NAMALWA (cell line): ENCODE measurements at regions not wholly inside any gene's neighbourhood (a gene's known extent, or its start where the extent isn't known, plus 50 kb on each side); places are given as distances from the start of the nearest gene placed in this dataset.
A peak's percentile ranks its signal among the peaks of the same experiment; 100 is the strongest.

ENCODE experiments used
- DNase-seq: peaks from one replicate; pipeline ENCODE4 v3.0.0-alpha.2; 2015; ENCODE audit warnings: low spot score

DNA sequence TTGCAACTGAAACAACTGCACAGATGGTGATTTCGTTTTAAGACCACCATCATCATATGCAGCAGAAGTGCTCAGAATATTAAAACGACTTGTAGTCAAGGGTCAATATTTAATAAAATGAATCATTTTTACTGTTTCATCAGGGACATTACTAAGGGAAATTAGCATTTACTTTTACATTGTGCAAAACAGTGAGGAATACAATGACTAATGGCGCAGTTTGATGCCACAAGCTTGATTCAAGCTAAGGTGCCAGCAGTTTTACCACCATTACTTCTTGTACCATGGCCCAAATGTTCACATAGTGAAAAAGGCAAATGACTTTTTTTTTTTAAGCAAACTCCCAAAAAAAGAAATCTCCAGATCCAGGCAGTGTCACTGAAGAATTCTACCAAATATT, 277.4 kb upstream of the CHRNA7 start:
- no peak for DNase-seq

DNA sequence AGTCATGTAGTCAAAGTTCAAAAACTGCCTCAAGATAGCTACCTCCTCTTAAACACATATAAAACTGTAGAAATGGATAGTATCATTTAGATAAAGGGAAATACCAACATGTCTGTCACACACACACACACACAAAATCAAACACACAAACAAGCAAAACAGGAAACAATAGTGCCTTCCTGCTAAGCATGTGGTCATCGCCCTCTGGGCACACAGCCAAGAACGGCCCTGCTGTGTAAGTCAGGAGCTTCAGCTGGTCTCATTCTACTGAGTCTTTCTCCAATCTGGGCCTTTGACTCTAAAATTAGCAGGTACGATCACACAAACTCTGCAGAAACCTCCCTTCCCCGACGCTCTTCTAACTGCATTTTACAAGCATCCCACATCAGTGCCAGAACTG, 272.2 kb upstream of the CHRNA7 start:
- peak; percentile 52 for DNase-seq

- no peak for DNase-seq
Observed at GRCh38 chr15:31768055-31768454, 262.3 kb upstream of the CHRNA7 start.

- no peak for DNase-seq
Observed at GRCh38 chr15:31774045-31774444, 256.3 kb upstream of the CHRNA7 start.

DNA sequence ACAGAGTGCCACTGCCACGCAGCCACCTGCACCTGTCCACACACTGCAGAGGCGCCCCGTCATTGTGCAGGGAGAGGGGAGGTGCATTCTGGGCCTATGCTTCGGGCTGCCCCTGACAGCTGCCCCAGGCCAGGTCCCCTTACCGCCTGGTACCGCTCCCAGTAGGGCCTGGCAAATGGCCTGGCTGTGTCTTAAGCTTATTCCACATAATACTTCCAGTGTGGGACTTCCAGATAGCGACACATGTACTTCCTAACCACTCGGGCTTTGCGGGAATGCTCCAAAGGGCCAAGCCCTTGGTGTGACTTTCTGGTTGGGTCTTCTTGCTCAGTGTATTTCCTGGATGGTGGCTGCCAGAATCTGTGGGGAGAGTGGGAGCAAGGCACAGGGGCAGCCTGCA, 254.3 kb upstream of the CHRNA7 start:
- DNase-seq: no peak

- no peak for DNase-seq
Observed at GRCh38 chr15:31781261-31781660, 249.1 kb upstream of the CHRNA7 start.

GRCh38 chr15:31782016-31782783, 248.1 kb upstream of the CHRNA7 start:
- DNase-seq: no peak

DNA sequence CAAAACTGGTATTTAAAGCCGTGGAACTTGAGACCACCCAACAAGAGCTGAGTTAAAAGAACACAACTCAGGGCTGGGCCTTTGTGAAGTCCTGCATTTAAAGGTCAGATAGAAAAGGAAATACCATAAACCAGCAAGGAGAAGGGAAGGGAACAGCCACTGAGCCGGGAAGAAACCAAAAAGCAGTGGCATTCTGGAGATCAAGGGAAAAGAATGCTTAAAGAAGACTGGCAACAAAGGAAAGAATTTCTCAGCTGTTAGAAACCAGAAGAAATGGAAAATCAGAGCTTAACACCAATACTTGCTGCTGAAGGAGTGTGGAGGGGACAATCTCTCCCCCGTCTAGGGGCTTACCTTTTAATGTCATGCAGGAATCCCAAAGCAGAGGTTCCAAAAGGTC, 247.4 kb upstream of the CHRNA7 start:
- DNase-seq: no peak

GRCh38 chr15:31786360-31786759, 244.0 kb upstream of the CHRNA7 start:
- no peak for DNase-seq

DNA sequence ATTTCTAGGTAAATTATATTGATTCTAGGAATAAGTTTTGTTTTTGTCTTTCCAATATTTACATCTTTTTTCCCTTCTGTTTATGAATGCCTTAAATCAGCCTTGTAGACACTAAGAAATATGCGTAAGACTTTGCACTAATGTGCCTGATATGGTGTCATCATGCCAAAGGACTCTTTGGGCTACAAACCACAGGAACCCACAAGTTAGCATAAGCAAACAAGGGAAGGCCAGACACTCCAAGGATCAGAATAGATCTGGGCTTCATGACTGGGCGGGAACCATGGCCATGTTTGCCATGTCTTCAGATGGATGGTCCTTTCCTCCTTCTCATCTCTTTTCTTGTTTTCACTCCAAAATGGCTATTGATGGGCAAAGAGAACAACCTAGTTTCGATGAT, 242.2 kb upstream of the CHRNA7 start:
- no peak for DNase-seq

- no peak for DNase-seq
Observed at GRCh38 chr15:31792611-31793199, 237.6 kb upstream of the CHRNA7 start.

DNA sequence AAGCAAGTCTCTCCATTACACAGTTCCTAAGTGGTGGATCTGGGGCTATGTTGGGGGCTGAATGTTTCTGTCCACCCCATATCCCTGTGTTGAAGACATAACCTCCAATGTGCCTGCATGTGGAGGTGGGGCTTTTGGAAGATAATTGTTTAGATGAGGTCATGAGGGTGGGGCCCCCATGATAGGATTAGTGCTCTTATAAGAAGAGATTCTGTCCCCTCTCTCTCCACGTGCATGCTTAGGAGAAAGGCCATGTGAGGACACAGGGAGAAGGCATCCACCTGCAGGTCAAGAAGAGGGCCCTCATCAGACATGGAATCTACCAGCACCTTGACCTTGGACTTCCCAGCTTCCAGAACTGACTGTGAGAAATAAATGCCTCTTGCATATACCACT, 231.0 kb upstream of the CHRNA7 start:
- DNase-seq: no peak

GRCh38 chr15:31799715-31800321, 230.5 kb upstream of the CHRNA7 start:
- DNase-seq: no peak

DNA sequence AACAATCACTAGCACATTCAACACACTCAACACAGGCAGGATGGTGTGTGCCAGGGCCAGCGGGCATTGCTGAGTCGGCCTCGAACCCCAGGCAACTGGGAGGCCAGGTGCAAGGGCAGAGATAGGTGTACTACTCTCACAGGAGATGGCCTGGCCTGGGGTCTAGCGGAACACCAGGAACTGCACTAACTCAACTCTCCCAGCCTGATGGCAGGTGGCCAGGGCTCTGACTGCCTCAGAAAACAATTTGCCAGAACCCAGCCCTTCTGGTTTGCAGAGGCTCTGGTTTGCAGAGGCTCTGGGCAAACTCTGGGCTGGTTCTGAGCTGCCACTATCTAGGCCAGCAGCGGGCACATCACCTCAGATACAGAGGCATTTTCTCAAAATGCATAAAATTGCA, 229.2 kb upstream of the CHRNA7 start:
- no peak for DNase-seq

GRCh38 chr15:31802761-31803160, 227.6 kb upstream of the CHRNA7 start:
- DNase-seq: no peak

DNA sequence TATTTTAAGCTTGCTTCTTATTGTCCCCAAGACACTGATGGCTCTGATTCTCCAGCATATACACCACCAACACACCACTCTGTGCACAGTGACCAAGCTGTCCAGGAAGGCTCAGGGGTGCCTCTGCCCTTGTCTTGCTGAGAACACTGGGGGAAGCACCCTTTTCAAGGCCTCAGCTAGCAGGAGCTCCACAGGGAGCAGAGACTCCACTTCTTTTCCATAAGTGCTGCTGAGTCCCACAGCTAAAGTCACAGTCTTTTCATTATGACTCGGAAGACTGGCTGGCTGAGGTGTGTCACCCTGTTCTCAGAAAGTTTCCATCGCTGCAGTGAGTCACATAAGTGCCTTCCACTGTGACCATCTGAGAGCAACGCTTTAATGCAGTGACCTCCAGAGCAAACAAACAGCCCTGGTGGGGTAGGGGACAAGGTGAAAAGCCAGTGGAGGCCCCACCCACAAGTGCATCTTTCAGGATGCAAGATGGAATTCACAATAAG, 226.9 kb upstream of the CHRNA7 start:
- no peak for DNase-seq

- no peak for DNase-seq
Observed at GRCh38 chr15:31805090-31805662, 225.1 kb upstream of the CHRNA7 start.

DNA sequence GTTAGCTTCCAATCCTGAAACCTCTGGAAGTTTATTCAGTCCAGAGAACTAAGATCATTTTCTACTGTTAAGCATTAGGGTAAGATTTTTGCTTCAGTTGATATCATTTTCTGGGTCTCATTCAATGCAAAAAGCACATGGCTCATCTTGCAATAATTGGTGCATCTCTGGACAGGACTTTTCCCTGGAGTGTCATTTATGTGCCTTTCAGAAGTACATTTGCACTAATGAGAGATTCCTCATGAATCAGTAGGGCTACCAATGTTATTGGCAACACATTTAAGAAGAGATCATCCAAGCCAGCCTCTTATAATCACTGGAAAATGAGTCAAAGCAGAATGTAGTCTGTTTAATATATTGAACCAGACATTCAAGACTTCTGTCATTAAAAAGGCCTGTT, 224.2 kb upstream of the CHRNA7 start:
- DNase-seq: no peak

DNA sequence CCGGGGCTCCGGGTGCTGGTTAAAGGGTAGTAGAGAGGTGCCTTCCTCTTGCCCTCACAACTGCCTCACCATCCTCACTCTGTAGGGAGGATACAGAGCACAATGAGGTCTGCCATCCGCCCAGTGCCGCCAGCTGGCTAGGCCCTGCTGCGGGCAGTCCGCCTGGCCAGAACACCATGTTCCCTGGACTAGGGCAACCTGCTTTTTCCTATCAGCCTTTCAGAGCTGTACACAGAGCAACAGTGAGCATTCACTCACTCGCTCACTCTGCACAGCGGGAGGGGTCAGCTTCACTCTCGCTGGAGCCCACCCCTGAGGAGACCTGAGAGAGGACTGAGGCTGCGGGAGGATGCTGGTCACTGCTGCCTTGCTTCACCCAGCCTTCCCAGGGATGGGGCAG, 218.7 kb upstream of the CHRNA7 start:
- no peak for DNase-seq

GRCh38 chr15:31814082-31814481, 216.2 kb upstream of the CHRNA7 start:
- DNase-seq: no peak

DNA sequence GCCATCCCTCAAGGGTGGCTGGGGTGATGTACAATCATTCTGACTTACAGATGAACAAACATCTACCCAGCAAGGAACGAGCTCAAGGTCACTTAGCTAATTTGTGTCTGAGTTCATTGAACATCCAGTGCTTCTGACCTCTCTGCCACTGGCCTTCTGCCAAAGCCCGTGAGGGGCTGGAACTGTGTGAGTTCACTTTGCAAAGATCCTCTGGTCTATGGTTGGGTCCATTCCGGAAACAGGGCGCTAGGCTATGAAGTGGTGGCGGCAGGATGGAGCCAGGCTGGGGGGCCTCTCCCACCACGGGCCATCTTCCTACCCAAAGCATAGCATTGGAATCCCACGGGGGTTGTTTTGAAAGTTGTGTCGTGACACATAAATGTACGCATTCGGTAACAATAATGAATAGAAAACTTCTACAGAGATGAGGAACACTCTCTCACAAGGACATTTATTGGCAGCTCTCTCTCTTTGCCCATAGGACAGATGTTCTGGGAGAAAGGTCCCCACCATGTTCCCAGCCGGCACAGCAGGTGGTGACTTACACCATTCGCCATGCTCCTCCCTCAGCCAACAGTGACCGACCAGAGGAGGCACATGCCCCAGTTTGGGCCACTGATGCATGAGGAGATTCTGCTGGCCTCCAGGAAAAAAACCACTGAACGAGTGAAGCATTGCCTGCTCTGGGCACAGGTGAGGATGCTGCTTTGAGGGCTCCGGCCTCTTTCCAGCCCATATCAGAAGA, 214.7 kb upstream of the CHRNA7 start:
- DNase-seq: no peak

- no peak for DNase-seq
Observed at GRCh38 chr15:31822463-31822862, 207.9 kb upstream of the CHRNA7 start.
